ENCODE measurements at regions not wholly inside any gene's neighbourhood (a gene's known extent, or its start where the extent isn't known, plus 50 kb on each side); places are given as distances from the start of the nearest gene placed in this dataset.

GRCh38 chr6:117078624-117079023, 186.7 kb upstream of the VGLL2 start (continued):
- TF ChIP-seq, protein P1, sequence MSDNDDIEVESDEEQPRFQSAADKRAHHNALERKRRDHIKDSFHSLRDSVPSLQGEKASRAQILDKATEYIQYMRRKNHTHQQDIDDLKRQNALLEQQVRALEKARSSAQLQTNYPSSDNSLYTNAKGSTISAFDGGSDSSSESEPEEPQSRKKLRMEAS (IDR thresholded peaks at IDR 0.05): no peak
- TF ChIP-seq RXRA (IDR thresholded peaks at IDR 0.05) (no peak), EGR1 (IDR thresholded peaks at IDR 0.05; ENCODE audit: low read depth in 2 of 2) (no peak), FOXA1 (IDR thresholded peaks at IDR 0.05) (no peak), HNF4G (IDR thresholded peaks at IDR 0.05) (no peak), FOXA2 (IDR thresholded peaks at IDR 0.05) (no peak), NR2F2 (IDR thresholded peaks at IDR 0.05) (no peak), TAF1 (conservative IDR thresholded peaks at IDR 0.05) (no peak)
- TF ChIP-seq, protein P2, sequence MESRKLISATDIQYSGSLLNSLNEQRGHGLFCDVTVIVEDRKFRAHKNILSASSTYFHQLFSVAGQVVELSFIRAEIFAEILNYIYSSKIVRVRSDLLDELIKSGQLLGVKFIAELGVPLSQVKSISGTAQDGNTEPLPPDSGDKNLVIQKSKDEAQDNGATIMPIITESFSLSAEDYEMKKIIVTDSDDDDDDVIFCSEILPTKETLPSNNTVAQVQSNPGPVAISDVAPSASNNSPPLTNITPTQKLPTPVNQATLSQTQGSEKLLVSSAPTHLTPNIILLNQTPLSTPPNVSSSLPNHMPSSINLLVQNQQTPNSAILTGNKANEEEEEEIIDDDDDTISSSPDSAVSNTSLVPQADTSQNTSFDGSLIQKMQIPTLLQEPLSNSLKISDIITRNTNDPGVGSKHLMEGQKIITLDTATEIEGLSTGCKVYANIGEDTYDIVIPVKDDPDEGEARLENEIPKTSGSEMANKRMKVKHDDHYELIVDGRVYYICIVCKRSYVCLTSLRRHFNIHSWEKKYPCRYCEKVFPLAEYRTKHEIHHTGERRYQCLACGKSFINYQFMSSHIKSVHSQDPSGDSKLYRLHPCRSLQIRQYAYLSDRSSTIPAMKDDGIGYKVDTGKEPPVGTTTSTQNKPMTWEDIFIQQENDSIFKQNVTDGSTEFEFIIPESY (IDR thresholded peaks at IDR 0.05): no peak

DNA sequence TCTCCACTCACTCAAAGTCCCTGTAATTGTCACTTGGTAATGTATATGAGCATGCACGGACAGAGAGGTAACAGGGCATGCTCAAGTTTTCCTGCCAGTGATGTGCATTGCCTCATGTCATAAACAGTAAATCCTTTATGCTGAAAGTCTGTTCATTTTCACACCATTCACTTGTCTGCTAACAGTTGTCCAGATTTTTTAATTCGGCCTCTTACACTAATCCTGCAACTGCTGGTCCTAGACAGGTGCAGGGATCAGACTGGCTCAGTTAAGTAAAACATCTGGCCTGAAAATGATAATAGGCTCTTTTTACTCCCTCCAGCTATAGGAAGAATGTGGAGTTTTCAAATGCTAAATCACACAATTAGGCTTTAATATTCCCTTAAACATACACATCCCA, 185.4 kb upstream of the VGLL2 start:
- Histone ChIP-seq H3K4me3 (ENCODE audit: low read depth in 1 of 3, low read length in 3 of 3) (no peak overlapping the region), H3K27ac (ENCODE audit: low read depth in 1 of 2, low read length in 2 of 2) (no peak overlapping the region), H3K9ac (ENCODE audit: low read depth in 1 of 2, low read length in 2 of 2) (no peak overlapping the region), H3K4me1 (ENCODE audit: control insufficient read depth in 4 of 4, insufficient read depth in 4 of 4, low read length in 3 of 4) (no peaks in the 10 kb centered on the region), H3K36me3 (ENCODE audit: control insufficient read depth in 4 of 4, insufficient read depth in 3 of 4, low read depth in 1 of 4, low read length in 3 of 4) (no peaks in the 10 kb centered on the region), H3K27me3 (ENCODE audit: control insufficient read depth in 4 of 4, insufficient read depth in 4 of 4, low read length in 3 of 4) (no peaks in the 10 kb centered on the region), H3K9me3 (ENCODE audit: control insufficient read depth in 4 of 4, low read length in 3 of 4) (no peaks in the 10 kb centered on the region)
- WGBS: 74% methylated on average over 2 of the region's 2 CpGs
- DNase-seq (ENCODE audit: low spot score): no peak
- TF ChIP-seq SP1 (IDR thresholded peaks at IDR 0.05): no peak

GRCh38 chr6:117089604-117090003, 175.8 kb upstream of the VGLL2 start:
- WGBS: 91% methylated on average over 3 of the region's 3 CpGs
- Histone ChIP-seq H3K27me3 (ENCODE audit: control insufficient read depth in 4 of 4, insufficient read depth in 4 of 4, low read length in 3 of 4) (no peaks in the 10 kb centered on the region), H3K4me1 (ENCODE audit: control insufficient read depth in 4 of 4, insufficient read depth in 4 of 4, low read length in 3 of 4) (no peaks in the 10 kb centered on the region), H3K9me3 (ENCODE audit: control insufficient read depth in 4 of 4, low read length in 3 of 4) (no peaks in the 10 kb centered on the region), H3K36me3 (ENCODE audit: control insufficient read depth in 4 of 4, insufficient read depth in 3 of 4, low read depth in 1 of 4, low read length in 3 of 4) (no peaks in the 10 kb centered on the region), H3K27ac (ENCODE audit: low read depth in 1 of 2, low read length in 2 of 2) (no peak overlapping the region), H3K9ac (ENCODE audit: low read depth in 1 of 2, low read length in 2 of 2) (no peak overlapping the region), H3K4me3 (ENCODE audit: low read depth in 1 of 3, low read length in 3 of 3) (no peak overlapping the region)
- TF ChIP-seq REST (IDR thresholded peaks at IDR 0.05): no peak
- TF ChIP-seq, protein P3, sequence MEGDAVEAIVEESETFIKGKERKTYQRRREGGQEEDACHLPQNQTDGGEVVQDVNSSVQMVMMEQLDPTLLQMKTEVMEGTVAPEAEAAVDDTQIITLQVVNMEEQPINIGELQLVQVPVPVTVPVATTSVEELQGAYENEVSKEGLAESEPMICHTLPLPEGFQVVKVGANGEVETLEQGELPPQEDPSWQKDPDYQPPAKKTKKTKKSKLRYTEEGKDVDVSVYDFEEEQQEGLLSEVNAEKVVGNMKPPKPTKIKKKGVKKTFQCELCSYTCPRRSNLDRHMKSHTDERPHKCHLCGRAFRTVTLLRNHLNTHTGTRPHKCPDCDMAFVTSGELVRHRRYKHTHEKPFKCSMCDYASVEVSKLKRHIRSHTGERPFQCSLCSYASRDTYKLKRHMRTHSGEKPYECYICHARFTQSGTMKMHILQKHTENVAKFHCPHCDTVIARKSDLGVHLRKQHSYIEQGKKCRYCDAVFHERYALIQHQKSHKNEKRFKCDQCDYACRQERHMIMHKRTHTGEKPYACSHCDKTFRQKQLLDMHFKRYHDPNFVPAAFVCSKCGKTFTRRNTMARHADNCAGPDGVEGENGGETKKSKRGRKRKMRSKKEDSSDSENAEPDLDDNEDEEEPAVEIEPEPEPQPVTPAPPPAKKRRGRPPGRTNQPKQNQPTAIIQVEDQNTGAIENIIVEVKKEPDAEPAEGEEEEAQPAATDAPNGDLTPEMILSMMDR (IDR thresholded peaks at IDR 0.05; ENCODE audit: low read depth, low read length, missing input control): no peak
- no peak for TF ChIP-seq RAD21 (IDR thresholded peaks at IDR 0.05)
- no peak for TF ChIP-seq GABPA (IDR thresholded peaks at IDR 0.05 in 1 of 2, conservative IDR thresholded peaks at IDR 0.05 in 1 of 2)
- TF ChIP-seq YY1 (IDR thresholded peaks at IDR 0.05): no peak
- TF ChIP-seq EGR1 (IDR thresholded peaks at IDR 0.05; ENCODE audit: low read depth in 2 of 2): no peak
- TF ChIP-seq NR2F2 (IDR thresholded peaks at IDR 0.05): no peak
- DNase-seq (ENCODE audit: low spot score): no peak
